ENCODE measurements at regions not wholly inside any gene's neighbourhood (a gene's known extent, or its start where the extent isn't known, plus 50 kb on each side); places are given as distances from the start of the nearest gene placed in this dataset.

- no peak overlapping the region for H2AFZ ChIP-seq (ENCODE audit: low read length)
- intact Hi-C loops (cut with micrococcal nuclease; ENCODE audit: unreplicated experiment) = no loop called here
- H3K4me3 ChIP-seq (replicated peaks in 1 of 3; ENCODE audit: insufficient read depth in 1 of 3, low read depth in 2 of 3, low read length in 3 of 3) = no peak overlapping the region
- H3K36me3 ChIP-seq (replicated peaks in 1 of 2; ENCODE audit: control insufficient read depth in 1 of 2, insufficient read depth in 2 of 2, low read length in 2 of 2) = no peaks in the 10 kb centered on the region
- no peaks in the 10 kb centered on the region for H3K79me2 ChIP-seq (ENCODE audit: insufficient read depth, low read length)
- no TSS peak for BruUV-seq (replicated peaks)
- H3K4me1 ChIP-seq (ENCODE audit: insufficient read depth, low read length) = no peaks in the 10 kb centered on the region
- ChIA-PET POLR2A (no interaction called here), CTCF (ENCODE audit: low intra/inter-chr PET ratio, low total read pairs) (no interaction called here)
- H3K27me3 ChIP-seq (ENCODE audit: control insufficient read depth in 1 of 2, insufficient read depth in 2 of 2, low read length in 2 of 2) = no peaks in the 10 kb centered on the region
- FAIRE-seq (no peak), DNase-seq (ENCODE audit: low spot score) (no peak), ATAC-seq (no peak)
- in situ Hi-C loops (cut with HindIII; ENCODE audit: extremely low pct_ligation_motif_present, low pct_unique_long_range_greater_than_20kb) = no loop called here
- peaks cover 40% of the 10 kb centered on the region for H3K9me3 ChIP-seq (ENCODE audit: low read length)
- 0% methylated on average over 1 of the region's 1 CpG for WGBS (ENCODE audit: low lambda C conversion rate)
- no peaks in the 10 kb centered on the region for H4K20me1 ChIP-seq (ENCODE audit: insufficient read depth, low read length)
- TF ChIP-seq ZNF619 (CRISPR knock-in tag; IDR thresholded peaks at IDR 0.05) (no peak), FOXK2 (IDR thresholded peaks at IDR 0.05) (no peak), FLYWCH1 (CRISPR knock-in tag; IDR thresholded peaks at IDR 0.05) (no peak), ZNF569 (CRISPR knock-in tag; IDR thresholded peaks at IDR 0.05; ENCODE audit: borderline replicate concordance) (no peak), HIC2 (CRISPR knock-in tag; IDR thresholded peaks at IDR 0.05; ENCODE audit: low read depth) (no peak)
- H3K9ac ChIP-seq (ENCODE audit: insufficient read depth, low read depth, low read length) = no peak overlapping the region
- no peak overlapping the region for H3K4me2 ChIP-seq (ENCODE audit: low read depth, low read length)
- H3K27ac ChIP-seq (ENCODE audit: extremely low read length, insufficient read depth, low read length) = no peak overlapping the region
Measured at GRCh38 chr2:125707611-125708010, 948.3 kb upstream of the GYPC start.

- H3K36me3 ChIP-seq (replicated peaks in 1 of 2; ENCODE audit: control insufficient read depth in 1 of 2, insufficient read depth in 2 of 2, low read length in 2 of 2) = no peaks in the 10 kb centered on the region
- WGBS (ENCODE audit: low lambda C conversion rate) = under 1% methylated on average over 6 of the region's 6 CpGs
- ChIA-PET POLR2A (no interaction called here), CTCF (ENCODE audit: low intra/inter-chr PET ratio, low total read pairs) (no interaction called here)
- no peak overlapping the region for H3K4me3 ChIP-seq (replicated peaks in 1 of 3; ENCODE audit: insufficient read depth in 1 of 3, low read depth in 2 of 3, low read length in 3 of 3)
- DNase-seq (ENCODE audit: low spot score) = no peak
- no peak overlapping the region for H3K4me2 ChIP-seq (ENCODE audit: low read depth, low read length)
- no peaks in the 10 kb centered on the region for H4K20me1 ChIP-seq (ENCODE audit: insufficient read depth, low read length)
- intact Hi-C loops (cut with micrococcal nuclease; ENCODE audit: unreplicated experiment) (no loop called here), in situ Hi-C loops (cut with HindIII; ENCODE audit: extremely low pct_ligation_motif_present, low pct_unique_long_range_greater_than_20kb) (no loop called here)
- H3K27me3 ChIP-seq (ENCODE audit: control insufficient read depth in 1 of 2, insufficient read depth in 2 of 2, low read length in 2 of 2) = no peaks in the 10 kb centered on the region
- no peak for ATAC-seq
- no peak overlapping the region for H3K27ac ChIP-seq (ENCODE audit: extremely low read length, insufficient read depth, low read length)
- TF ChIP-seq ZNF737 (CRISPR knock-in tag; IDR thresholded peaks at IDR 0.05; ENCODE audit: borderline replicate concordance) = no peak
- TF ChIP-seq YEATS2 (CRISPR knock-in tag; IDR thresholded peaks at IDR 0.05; ENCODE audit: borderline replicate concordance) = no peak
- TF ChIP-seq TFDP1 (CRISPR knock-in tag; IDR thresholded peaks at IDR 0.05; ENCODE audit: borderline replicate concordance) = no peak
- TF ChIP-seq RBAK (CRISPR knock-in tag; IDR thresholded peaks at IDR 0.05) = no peak
- no peak for TF ChIP-seq MTA1 (CRISPR knock-in tag; IDR thresholded peaks at IDR 0.05; ENCODE audit: borderline replicate concordance)
- no peak for TF ChIP-seq TBL1XR1 (IDR thresholded peaks at IDR 0.05; ENCODE audit: borderline replicate concordance, low read length, partially characterized antibody)
- no peak for TF ChIP-seq MYC (CRISPR knock-in tag; IDR thresholded peaks at IDR 0.05; ENCODE audit: borderline replicate concordance)
- TF ChIP-seq SNAPC2 (CRISPR knock-in tag; IDR thresholded peaks at IDR 0.05) = no peak
- no peak for TF ChIP-seq CSRNP1 (CRISPR knock-in tag; IDR thresholded peaks at IDR 0.05)
- no peak for TF ChIP-seq FOXO1 (CRISPR knock-in tag; IDR thresholded peaks at IDR 0.05)
- no peak for TF ChIP-seq TEAD2 (CRISPR knock-in tag; IDR thresholded peaks at IDR 0.05)
- no peak for FAIRE-seq
- BruUV-seq (replicated peaks) = no TSS peak
- H3K9me3 ChIP-seq (ENCODE audit: low read length) = peaks cover 43% of the 10 kb centered on the region
- H2AFZ ChIP-seq (ENCODE audit: low read length) = no peak overlapping the region
- H3K9ac ChIP-seq (ENCODE audit: insufficient read depth, low read depth, low read length) = no peak overlapping the region
- H3K4me1 ChIP-seq (ENCODE audit: insufficient read depth, low read length) = no peaks in the 10 kb centered on the region
- no peaks in the 10 kb centered on the region for H3K79me2 ChIP-seq (ENCODE audit: insufficient read depth, low read length)
Measured at GRCh38 chr2:125710561-125710960, 945.4 kb upstream of the GYPC start.

Measured in HepG2 (cell line).